Astrocyte (in vitro differentiated cells and primary cell): ENCODE measurements at regions not wholly inside any gene's neighbourhood (a gene's known extent, or its start where the extent isn't known, plus 50 kb on each side); places are given as distances from the start of the nearest gene placed in this dataset.

Experiments used
- DNase-seq: peaks from one replicate; pipeline ENCODE4 v3.0.0-alpha.2; 2010; ENCODE audit warnings: low read depth
- FAIRE-seq: peaks from 2 replicates; lab custom pipeline; 2011; peaks lifted over from hg19 to GRCh38; lab: Jason Lieb, UNC
- H2AFZ ChIP-seq: 2 replicates; pipeline ENCODE4 v1.6.0; 2012; ENCODE audit warnings: low read depth, low read length, inconsistent platforms
- H3K27ac ChIP-seq: 2 replicates; pipeline ENCODE4 v1.5.1; 2011; ENCODE audit warnings: low read depth, low read length, inconsistent platforms
- H3K27me3 ChIP-seq: 2 replicates; pipeline ENCODE4 v1.6.0; 2011; ENCODE audit warnings: low read length, inconsistent platforms; ENCODE audit not compliant: insufficient read depth
- H3K36me3 ChIP-seq: 2 replicates; pipeline ENCODE4 v1.5.1; 2011; ENCODE audit warnings: low read length, inconsistent platforms; ENCODE audit not compliant: insufficient read depth
- H3K4me1 ChIP-seq: 2 replicates; pipeline ENCODE4 v1.5.1; 2011; ENCODE audit warnings: low read length, inconsistent platforms; ENCODE audit not compliant: insufficient read depth
- H3K4me2 ChIP-seq: 2 replicates; pipeline ENCODE4 v1.6.0; 2012; ENCODE audit warnings: low read length, inconsistent platforms
- H3K4me3 ChIP-seq: 2 replicates; pipeline ENCODE4 v1.5.1; 2011; ENCODE audit warnings: low read depth, mild to moderate bottlenecking, low read length, inconsistent platforms; ENCODE audit not compliant: insufficient read depth
- H3K79me2 ChIP-seq: 2 replicates; pipeline ENCODE4 v1.6.0; 2012; ENCODE audit warnings: mild to moderate bottlenecking, low read length, inconsistent platforms; ENCODE audit not compliant: insufficient read depth
- H3K9ac ChIP-seq: 2 replicates; pipeline ENCODE4 v1.6.0; 2012; ENCODE audit warnings: mild to moderate bottlenecking, low read length, inconsistent platforms
- H3K9me3 ChIP-seq: 2 replicates; pipeline ENCODE4 v1.5.1; 2012; ENCODE audit warnings: low read depth, mild to moderate bottlenecking, low read length, inconsistent platforms; ENCODE audit not compliant: insufficient read depth
- H4K20me1 ChIP-seq: 2 replicates; pipeline ENCODE4 v1.6.0; 2012; ENCODE audit warnings: low read length, inconsistent platforms; ENCODE audit not compliant: insufficient read depth
- H3K27ac Mint-ChIP-seq: one replicate; pipeline ENCODE4 v1.8.0; 2021; ENCODE audit warnings: mild to moderate bottlenecking, mixed read lengths; ENCODE audit not compliant: unreplicated experiment
- H3K27me3 Mint-ChIP-seq: one replicate; pipeline ENCODE4 v1.8.0; 2021; ENCODE audit warnings: low read depth, mixed read lengths; ENCODE audit not compliant: unreplicated experiment
- H3K36me3 Mint-ChIP-seq: one replicate; pipeline ENCODE4 v1.8.0; 2021; ENCODE audit warnings: low read depth, mixed read lengths; ENCODE audit not compliant: unreplicated experiment
- H3K4me1 Mint-ChIP-seq: one replicate; pipeline ENCODE4 v1.8.0; 2021; ENCODE audit warnings: low read depth, mixed read lengths; ENCODE audit not compliant: unreplicated experiment
- H3K4me3 Mint-ChIP-seq: one replicate; pipeline ENCODE4 v1.8.0; 2021; ENCODE audit warnings: mild to moderate bottlenecking, moderate library complexity, mixed read lengths; ENCODE audit not compliant: unreplicated experiment
- H3K9me3 Mint-ChIP-seq: one replicate; pipeline ENCODE4 v1.8.0; 2021; ENCODE audit warnings: mild to moderate bottlenecking, mixed read lengths; ENCODE audit not compliant: unreplicated experiment
- CTCF ChIP-seq: IDR thresholded peaks from 2 replicates; pipeline ENCODE4 v1.5.1; 2011; ENCODE audit warnings: low read depth, mild to moderate bottlenecking, inconsistent platforms, low read length, moderate library complexity; ENCODE audit not compliant: insufficient read depth
- EZH2 ChIP-seq: IDR thresholded peaks from 2 replicates; pipeline ENCODE4 v1.6.1; 2012; ENCODE audit warnings: mild to moderate bottlenecking, low read length, inconsistent platforms; ENCODE audit not compliant: insufficient read depth

GRCh38 chr2:187942876-187943275, 348.8 kb upstream of the GULP1 start:
- H3K4me1 ChIP-seq: no peaks in the 10 kb centered on the region
- no peaks in the 10 kb centered on the region for H3K79me2 ChIP-seq
- Mint-ChIP-seq H3K4me1 (no peaks in the 10 kb centered on the region), H3K27me3 (no peaks in the 10 kb centered on the region), H3K36me3 (no peaks in the 10 kb centered on the region), H3K27ac (no peak overlapping the region), H3K9me3 (no peaks in the 10 kb centered on the region), H3K4me3 (no peak overlapping the region)
- H4K20me1 ChIP-seq: no peaks in the 10 kb centered on the region
- no peaks in the 10 kb centered on the region for H3K9me3 ChIP-seq
- H3K36me3 ChIP-seq: no peaks in the 10 kb centered on the region
- no peak for DNase-seq
- H3K4me2 ChIP-seq: no peak overlapping the region
- H3K9ac ChIP-seq: no peak overlapping the region
- no peak for FAIRE-seq
- H3K27me3 ChIP-seq: no peaks in the 10 kb centered on the region
- TF ChIP-seq EZH2: no peak
- TF ChIP-seq CTCF: no peak
- H3K4me3 ChIP-seq: no peak overlapping the region
- H3K27ac ChIP-seq: no peak overlapping the region
- H2AFZ ChIP-seq: no peak overlapping the region

DNA sequence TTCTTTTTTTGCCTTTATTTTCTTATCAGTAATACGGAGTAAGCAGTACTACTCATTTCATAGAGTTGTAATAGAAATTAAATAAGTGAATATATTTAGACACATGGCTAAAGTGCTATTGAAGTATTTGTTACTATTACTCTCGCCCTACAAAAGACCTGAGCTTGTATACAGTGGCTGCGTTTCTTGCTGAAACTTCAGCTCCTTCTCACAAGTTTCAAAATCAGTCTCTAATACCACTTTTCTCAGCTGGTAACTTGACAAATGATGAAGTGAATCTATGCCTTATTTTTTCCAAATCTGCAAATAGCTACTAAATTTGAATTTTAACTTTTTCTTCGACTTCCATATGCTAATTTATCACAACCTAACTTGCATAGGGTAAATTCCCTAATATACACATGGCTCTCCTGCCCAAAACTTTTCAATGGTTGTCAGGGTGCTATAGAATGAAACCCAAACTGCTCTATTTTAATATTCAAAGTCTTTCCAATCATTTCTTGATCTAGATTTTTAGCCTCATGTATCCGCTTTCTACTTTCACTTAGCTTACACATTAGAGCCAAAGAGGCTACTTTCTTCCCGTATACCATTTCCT, 347.8 kb upstream of the GULP1 start:
- no peaks in the 10 kb centered on the region for H3K27me3 Mint-ChIP-seq
- H3K9me3 Mint-ChIP-seq: no peaks in the 10 kb centered on the region
- H3K9ac ChIP-seq: no peak overlapping the region
- no peak for FAIRE-seq
- no peak overlapping the region for H3K27ac Mint-ChIP-seq
- H3K4me2 ChIP-seq: no peak overlapping the region
- no peak overlapping the region for H3K27ac ChIP-seq
- no peaks in the 10 kb centered on the region for H3K36me3 ChIP-seq
- no peaks in the 10 kb centered on the region for H3K27me3 ChIP-seq
- H4K20me1 ChIP-seq: no peaks in the 10 kb centered on the region
- no peaks in the 10 kb centered on the region for H3K9me3 ChIP-seq
- H3K4me1 Mint-ChIP-seq: no peaks in the 10 kb centered on the region
- no peaks in the 10 kb centered on the region for H3K4me1 ChIP-seq
- H3K4me3 ChIP-seq: no peak overlapping the region
- H3K4me3 Mint-ChIP-seq: no peak overlapping the region
- DNase-seq: no peak
- H3K36me3 Mint-ChIP-seq: no peaks in the 10 kb centered on the region
- H2AFZ ChIP-seq: no peak overlapping the region
- TF ChIP-seq CTCF (no peak), EZH2 (no peak)
- no peaks in the 10 kb centered on the region for H3K79me2 ChIP-seq

- peaks cover 16% of the 10 kb centered on the region for H3K9me3 Mint-ChIP-seq
- no peak for FAIRE-seq
- no peak for TF ChIP-seq EZH2
- no peak for TF ChIP-seq CTCF
Observed at GRCh38 chr2:187949859-187950258, 341.8 kb upstream of the GULP1 start.

More at GRCh38 chr2:187949859-187950258, 341.8 kb upstream of the GULP1 start:
- H3K27ac ChIP-seq: no peak overlapping the region
- no peak overlapping the region for H2AFZ ChIP-seq
- H3K79me2 ChIP-seq: no peaks in the 10 kb centered on the region
- no peaks in the 10 kb centered on the region for H4K20me1 ChIP-seq
- Mint-ChIP-seq H3K27me3 (no peaks in the 10 kb centered on the region), H3K27ac (no peak overlapping the region), H3K4me3 (no peak overlapping the region), H3K4me1 (no peaks in the 10 kb centered on the region), H3K36me3 (no peaks in the 10 kb centered on the region)
- H3K27me3 ChIP-seq: no peaks in the 10 kb centered on the region
- H3K4me1 ChIP-seq: no peaks in the 10 kb centered on the region
- H3K9ac ChIP-seq: no peak overlapping the region
- H3K4me3 ChIP-seq: no peak overlapping the region
- H3K36me3 ChIP-seq: no peaks in the 10 kb centered on the region
- DNase-seq: no peak
- H3K4me2 ChIP-seq: no peak overlapping the region
- H3K9me3 ChIP-seq: no peaks in the 10 kb centered on the region
